ENCODE measurements at regions not wholly inside any gene's neighbourhood (a gene's known extent, or its start where the extent isn't known, plus 50 kb on each side); places are given as distances from the start of the nearest gene placed in this dataset.

- TF ChIP-seq, protein P1, sequence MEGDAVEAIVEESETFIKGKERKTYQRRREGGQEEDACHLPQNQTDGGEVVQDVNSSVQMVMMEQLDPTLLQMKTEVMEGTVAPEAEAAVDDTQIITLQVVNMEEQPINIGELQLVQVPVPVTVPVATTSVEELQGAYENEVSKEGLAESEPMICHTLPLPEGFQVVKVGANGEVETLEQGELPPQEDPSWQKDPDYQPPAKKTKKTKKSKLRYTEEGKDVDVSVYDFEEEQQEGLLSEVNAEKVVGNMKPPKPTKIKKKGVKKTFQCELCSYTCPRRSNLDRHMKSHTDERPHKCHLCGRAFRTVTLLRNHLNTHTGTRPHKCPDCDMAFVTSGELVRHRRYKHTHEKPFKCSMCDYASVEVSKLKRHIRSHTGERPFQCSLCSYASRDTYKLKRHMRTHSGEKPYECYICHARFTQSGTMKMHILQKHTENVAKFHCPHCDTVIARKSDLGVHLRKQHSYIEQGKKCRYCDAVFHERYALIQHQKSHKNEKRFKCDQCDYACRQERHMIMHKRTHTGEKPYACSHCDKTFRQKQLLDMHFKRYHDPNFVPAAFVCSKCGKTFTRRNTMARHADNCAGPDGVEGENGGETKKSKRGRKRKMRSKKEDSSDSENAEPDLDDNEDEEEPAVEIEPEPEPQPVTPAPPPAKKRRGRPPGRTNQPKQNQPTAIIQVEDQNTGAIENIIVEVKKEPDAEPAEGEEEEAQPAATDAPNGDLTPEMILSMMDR (conservative IDR thresholded peaks at IDR 0.05; ENCODE audit: control insufficient read depth, insufficient read depth, low read depth, low read length): no peak
- no peak overlapping the region for H3K4me3 ChIP-seq (ENCODE audit: control insufficient read depth, low read depth, low read length)
- peak; percentile 70 for DNase-seq (ENCODE audit: low read depth)
Measured at GRCh38 chr15:69593981-69594966, 141.7 kb downstream of the RPLP1 start.

- DNase-seq (ENCODE audit: low read depth): no peak
- TF ChIP-seq, protein P1 (conservative IDR thresholded peaks at IDR 0.05; ENCODE audit: control insufficient read depth, insufficient read depth, low read depth, low read length): no peak
- H3K4me3 ChIP-seq (ENCODE audit: control insufficient read depth, low read depth, low read length): no peak overlapping the region
Measured at GRCh38 chr15:69595009-69595791, 142.6 kb downstream of the RPLP1 start.

GRCh38 chr15:69597061-69597592, 144.5 kb downstream of the RPLP1 start:
- TF ChIP-seq, protein P1 (conservative IDR thresholded peaks at IDR 0.05; ENCODE audit: control insufficient read depth, insufficient read depth, low read depth, low read length): no peak
- H3K4me3 ChIP-seq (ENCODE audit: control insufficient read depth, low read depth, low read length): no peak overlapping the region
- no peak for DNase-seq (ENCODE audit: low read depth)

- no peak overlapping the region for H3K4me3 ChIP-seq (ENCODE audit: control insufficient read depth, low read depth, low read length)
- no peak for DNase-seq (ENCODE audit: low read depth)
- TF ChIP-seq, protein P1 (conservative IDR thresholded peaks at IDR 0.05; ENCODE audit: control insufficient read depth, insufficient read depth, low read depth, low read length): no peak
Measured at GRCh38 chr15:69599271-69599670, 146.7 kb downstream of the RPLP1 start.

GRCh38 chr15:69600556-69601085, 148.0 kb downstream of the RPLP1 start:
- DNase-seq (ENCODE audit: low read depth): no peak
- no peak overlapping the region for H3K4me3 ChIP-seq (ENCODE audit: control insufficient read depth, low read depth, low read length)
- TF ChIP-seq, protein P1 (conservative IDR thresholded peaks at IDR 0.05; ENCODE audit: control insufficient read depth, insufficient read depth, low read depth, low read length): no peak

Data from fibroblast of mammary gland (primary cell).